ENCODE measurements at regions not wholly inside any gene's neighbourhood (a gene's known extent, or its start where the extent isn't known, plus 50 kb on each side); places are given as distances from the start of the nearest gene placed in this dataset.
"Not testable (repeated sequence)": the region's sequence is repeated elsewhere in the genome, so short reads cannot be mapped to it uniquely, and the experiment has no call there.

DNA sequence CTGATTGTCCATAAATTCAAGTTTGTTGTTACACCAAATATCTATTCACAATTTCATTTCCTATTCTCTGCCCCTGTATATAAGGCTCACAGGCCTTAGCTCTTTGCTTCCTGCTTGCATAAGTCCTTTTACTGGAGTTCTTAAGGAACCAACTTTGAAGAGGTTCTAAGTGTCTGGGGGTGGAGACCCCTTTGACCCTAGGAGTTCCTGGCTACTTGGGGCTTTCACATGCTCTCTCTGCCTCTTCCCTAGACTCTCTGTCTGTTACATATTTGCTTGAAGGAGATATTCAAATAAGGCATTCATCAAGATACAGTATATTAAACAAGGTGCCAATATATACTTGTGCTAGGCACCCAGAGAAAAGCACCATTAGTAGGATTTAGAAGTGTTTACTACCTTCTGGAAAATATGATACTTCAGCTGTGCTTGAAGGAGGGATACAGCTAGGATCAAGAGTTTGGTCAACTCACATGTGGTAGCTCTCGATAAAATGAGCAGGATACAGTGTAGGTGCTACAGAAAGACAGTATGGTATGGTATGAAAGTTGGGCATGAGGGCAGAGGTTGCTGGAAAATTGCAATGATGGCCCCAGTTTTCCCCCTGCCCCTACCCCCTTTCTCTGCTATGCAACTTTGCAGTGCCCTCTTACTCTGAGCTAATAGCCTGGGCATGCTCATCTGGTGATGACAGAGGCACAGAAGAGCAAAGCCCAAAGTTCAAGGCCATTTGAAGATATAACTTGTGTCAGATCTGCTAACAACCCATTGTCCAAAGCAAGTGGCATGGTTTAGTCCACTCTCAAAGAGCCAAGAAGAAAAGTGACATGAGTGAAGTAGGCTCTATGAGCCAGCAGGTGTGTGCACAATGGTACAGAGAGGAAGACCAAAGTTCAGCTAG lies 107.6 kb upstream of the CPEB2 start:
- DNase-seq (ENCODE audit: low read depth, low spot score), result no peak
- H3K27ac ChIP-seq, result peak overlapping the region; percentile 58

- no peak for DNase-seq (ENCODE audit: low read depth, low spot score)
- peak overlapping the region; percentile 55 for H3K27ac ChIP-seq
Measured at GRCh38 chr4:14896656-14897175, 105.6 kb upstream of the CPEB2 start.

DNA sequence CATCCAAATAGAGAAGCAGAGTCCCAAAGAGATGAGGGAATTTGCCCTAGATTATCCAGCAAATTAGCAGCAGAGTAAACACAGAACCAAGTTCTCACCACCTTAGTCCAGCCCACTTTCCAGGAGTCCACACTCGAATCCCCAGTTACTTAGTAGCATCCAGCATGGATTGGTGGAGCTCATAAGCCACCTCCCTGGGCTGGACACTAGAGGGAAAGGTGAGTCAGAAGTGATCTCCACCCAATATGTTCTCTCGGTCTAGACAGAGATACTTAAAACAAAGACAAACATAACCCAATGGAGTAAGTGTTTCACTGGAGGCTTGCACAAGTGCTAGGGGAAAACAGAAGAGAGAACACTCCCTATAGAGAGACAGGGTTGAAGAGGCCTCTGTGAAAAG lies 105.1 kb upstream of the CPEB2 start:
- peak overlapping the region; percentile 55 for H3K27ac ChIP-seq

DNA sequence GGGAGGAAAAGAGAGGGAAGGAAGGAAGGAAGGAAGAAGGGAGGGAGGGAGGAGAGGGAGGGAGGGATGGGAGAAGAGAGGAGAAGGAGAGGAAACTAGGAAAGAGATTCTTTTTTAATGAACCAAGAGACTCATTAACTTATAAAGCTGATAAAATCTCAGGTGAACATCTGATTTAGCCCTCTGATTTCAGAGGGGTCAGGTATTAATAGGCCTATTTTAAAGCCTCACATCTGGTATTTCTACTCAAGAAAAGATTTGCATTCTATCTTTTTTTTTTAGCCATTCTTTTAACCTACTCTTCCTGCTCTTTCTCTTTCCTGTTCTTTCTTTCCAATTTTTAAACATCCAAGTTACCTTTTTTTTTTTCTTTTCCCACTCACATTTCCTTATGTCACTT lies 103.3 kb upstream of the CPEB2 start:
- no peak overlapping the region for H3K27ac ChIP-seq
- no peak for DNase-seq (ENCODE audit: low read depth, low spot score)

More for the DNA sequence above, 105.1 kb upstream of the CPEB2 start:
- peak; percentile 80 for DNase-seq (ENCODE audit: low read depth, low spot score)

- no peak for DNase-seq (ENCODE audit: low read depth, low spot score)
- H3K27ac ChIP-seq, result no peak overlapping the region
Measured at GRCh38 chr4:14902342-14902741, 99.9 kb upstream of the CPEB2 start.

DNA sequence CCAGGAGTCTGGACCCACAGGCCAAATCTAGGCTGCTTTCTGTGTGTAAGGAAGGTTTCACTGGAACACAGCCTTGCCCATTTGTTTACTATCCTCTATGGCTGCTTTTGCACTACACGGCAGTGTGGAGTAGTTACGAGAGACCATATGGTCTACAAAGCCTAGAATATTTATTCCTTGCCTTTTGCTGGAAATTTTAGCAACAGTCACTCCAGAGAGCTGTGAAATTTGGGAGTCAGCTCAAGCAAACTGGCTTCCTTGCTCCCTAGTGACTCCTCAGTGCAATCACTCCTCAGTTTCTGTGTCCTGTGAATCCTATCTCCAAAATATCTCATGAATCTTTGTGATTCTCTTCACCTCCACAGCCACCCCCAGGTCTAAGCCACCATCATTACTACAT lies 99.0 kb upstream of the CPEB2 start:
- no peak overlapping the region for H3K27ac ChIP-seq
- no peak for DNase-seq (ENCODE audit: low read depth, low spot score)

GRCh38 chr4:14906805-14907204 lies 95.5 kb upstream of the CPEB2 start:
- no peak for DNase-seq (ENCODE audit: low read depth, low spot score)
- no peak overlapping the region for H3K27ac ChIP-seq

DNA sequence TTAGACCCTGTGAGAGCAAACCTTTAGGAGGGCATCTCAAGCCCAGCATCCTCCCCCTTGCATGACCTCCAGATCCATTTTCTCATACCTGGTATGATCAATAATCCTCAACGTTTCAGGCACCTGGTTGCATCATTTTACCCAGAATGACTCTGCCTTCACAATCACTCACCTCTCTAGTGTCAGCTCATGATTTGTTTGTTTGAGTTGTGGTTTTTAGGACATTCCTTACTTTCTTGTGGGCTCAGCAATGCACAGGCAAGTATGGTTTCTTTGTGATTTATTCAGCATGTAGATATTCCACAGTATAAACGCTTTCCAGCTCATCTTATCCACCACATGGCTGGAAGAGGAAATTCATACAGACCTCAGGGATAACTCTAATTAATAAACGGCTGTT lies 93.6 kb upstream of the CPEB2 start:
- peak; percentile 77 for DNase-seq (ENCODE audit: low read depth, low spot score)

DNA sequence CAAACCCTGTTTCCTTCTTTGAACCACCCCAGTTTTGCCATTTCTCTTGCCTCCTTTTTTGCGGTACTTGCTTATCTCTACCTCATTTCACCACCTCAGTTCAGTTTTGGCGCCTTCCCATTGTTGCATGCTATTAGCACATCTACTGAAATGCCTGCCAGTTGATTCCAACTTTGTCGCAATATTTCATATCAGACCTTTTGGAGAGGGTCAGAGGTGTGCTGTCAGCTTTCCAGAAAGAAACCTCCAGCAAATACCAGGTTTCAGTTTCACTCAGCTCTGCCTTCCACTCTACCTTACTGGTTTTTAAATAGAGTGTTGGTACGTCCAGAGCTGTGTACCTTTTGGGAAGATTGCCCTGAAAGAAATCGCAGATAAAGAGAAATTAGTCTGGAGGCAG lies 91.9 kb upstream of the CPEB2 start:
- no peak for DNase-seq (ENCODE audit: low read depth, low spot score)
- H3K27ac ChIP-seq, result no peak overlapping the region

More for the DNA sequence above, 93.6 kb upstream of the CPEB2 start:
- H3K27ac ChIP-seq, result peak overlapping the region; percentile 63

GRCh38 chr4:14912426-14912825 lies 89.9 kb upstream of the CPEB2 start:
- H3K27ac ChIP-seq, result no peak overlapping the region
- no peak for DNase-seq (ENCODE audit: low read depth, low spot score)

DNA sequence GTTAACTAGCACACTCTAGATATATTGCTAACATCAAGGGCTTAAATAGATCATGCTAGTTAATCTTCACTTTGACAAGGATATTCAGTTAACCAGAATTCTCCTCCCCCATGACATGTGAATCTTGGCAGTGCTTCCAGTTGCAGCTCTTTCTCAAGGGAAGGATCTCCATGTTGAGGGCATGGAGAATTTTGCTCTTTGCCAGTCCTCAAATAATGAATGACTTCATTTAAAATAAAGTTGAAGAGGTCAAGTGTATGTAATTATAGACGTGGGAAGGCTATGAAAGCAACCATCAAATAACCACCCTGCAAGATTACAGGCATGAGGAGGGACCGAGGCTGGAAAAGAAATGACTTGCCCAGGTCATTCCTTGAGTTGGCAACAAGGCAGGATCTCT lies 87.3 kb upstream of the CPEB2 start:
- no peak overlapping the region for H3K27ac ChIP-seq
- DNase-seq (ENCODE audit: low read depth, low spot score), result no peak

GRCh38 chr4:14916554-14917297 lies 85.6 kb upstream of the CPEB2 start:
- peak overlapping the region; percentile 55 for H3K27ac ChIP-seq
- DNase-seq (ENCODE audit: low read depth, low spot score), result no peak

DNA sequence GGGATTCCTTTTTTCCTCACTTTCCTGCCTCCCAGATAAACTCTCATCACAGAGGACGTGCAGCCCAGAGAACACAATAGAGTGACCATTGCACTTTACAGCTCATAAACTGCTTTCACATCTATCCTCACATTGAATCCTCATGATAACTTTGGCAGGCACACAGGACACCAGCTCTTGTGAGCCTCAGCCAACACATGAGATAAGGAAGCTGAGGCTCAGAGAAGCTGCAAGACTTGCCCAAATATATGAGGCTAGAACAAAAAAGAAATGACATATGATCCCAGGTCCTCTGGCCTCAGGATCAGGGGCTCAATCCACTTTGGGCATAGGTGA lies 85.0 kb upstream of the CPEB2 start:
- H3K27ac ChIP-seq, result peak overlapping the region; percentile 55
- DNase-seq (ENCODE audit: low read depth, low spot score), result no peak

DNA sequence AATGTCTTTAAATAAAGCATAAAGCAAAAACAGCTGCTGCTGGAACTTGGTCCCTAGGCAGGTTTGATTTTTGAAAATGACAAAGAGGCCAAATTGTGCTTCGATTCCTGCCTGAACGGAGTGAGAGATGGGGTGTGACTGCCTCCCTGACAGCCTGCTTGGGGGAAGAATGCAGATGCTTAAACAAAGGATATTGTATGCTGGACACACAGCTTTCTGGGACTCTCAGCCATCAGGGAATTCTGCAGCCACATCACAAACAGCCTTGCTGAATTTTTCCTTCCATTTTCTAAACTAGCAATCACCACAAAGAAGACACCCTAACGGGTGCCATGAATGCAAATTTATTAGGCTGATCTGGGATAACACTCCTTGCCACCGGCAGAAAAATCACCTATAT lies 83.9 kb upstream of the CPEB2 start:
- DNase-seq (ENCODE audit: low read depth, low spot score), result no peak
- H3K27ac ChIP-seq, result no peak overlapping the region

DNA sequence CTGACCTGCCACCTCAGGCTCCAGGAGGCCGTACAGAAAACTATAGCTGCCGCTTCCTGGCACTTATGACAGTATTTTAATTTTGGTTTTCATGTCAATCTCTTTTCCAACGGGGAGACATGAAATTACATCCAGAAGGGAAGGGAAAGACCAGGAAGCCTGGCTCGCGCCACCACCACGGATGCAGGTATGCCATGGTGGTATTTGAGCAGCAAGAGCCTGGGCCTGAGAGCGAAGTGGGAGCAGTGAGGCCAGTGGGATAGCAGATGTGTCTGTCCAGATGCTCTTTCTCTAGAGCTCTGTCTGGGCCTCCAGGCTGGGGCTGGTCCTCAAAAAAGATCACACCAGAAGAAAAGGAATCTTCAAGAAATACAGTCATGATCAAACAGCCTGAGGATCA lies 82.5 kb upstream of the CPEB2 start:
- no peak overlapping the region for H3K27ac ChIP-seq
- DNase-seq (ENCODE audit: low read depth, low spot score), result no peak

- no peak for DNase-seq (ENCODE audit: low read depth, low spot score)
- H3K27ac ChIP-seq, result no peak overlapping the region
Measured at GRCh38 chr4:14920237-14920636, 82.0 kb upstream of the CPEB2 start.

DNA sequence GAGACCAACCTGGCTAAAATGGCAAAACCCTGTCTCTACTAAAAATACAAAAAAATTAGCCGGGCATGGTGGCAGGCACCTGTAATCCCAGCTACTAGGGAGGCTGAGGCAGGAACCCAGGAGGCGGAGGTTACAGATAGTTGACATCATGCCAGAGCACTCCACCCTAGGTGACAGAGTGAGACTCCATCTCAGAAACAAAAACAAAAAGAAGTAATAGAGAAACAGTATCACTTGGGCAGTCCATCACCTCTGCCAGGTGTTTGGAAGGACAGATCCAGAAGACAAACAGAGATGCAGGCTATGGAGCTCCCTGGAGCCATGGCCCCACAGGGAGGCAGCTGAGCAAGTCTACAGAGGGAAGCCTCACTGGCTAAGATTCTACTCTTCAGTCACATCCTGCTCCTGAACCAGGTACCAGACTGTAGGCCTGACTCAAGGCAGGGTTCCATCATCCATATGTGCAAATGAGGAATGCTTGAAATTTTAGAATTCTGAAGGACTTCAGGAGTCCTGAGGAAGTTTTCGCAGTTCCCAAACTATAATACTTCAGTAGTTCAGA lies 81.4 kb upstream of the CPEB2 start:
- H3K27ac ChIP-seq, result no peak overlapping the region
- DNase-seq (ENCODE audit: low read depth, low spot score), result no peak

DNA sequence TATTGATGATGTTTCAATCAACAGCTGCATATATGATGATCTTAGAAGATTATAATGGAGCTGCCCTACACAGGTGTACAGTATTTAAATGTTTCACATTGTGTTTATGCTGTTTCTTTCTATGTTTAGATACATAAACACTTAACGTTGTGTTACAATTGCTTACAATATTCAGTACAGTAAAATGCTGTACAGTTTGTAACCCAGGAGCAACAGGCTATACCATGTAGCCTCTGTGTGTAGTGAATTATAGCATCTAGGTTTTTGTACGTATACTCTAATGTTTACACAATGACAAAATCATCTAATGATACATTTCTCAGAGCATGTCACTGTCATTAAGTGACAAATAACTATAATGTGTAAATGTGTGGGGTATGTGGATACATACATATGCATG lies 80.5 kb upstream of the CPEB2 start:
- not testable (repeated sequence) for H3K27ac ChIP-seq; DNase-seq (ENCODE audit: low read depth, low spot score)

DNA sequence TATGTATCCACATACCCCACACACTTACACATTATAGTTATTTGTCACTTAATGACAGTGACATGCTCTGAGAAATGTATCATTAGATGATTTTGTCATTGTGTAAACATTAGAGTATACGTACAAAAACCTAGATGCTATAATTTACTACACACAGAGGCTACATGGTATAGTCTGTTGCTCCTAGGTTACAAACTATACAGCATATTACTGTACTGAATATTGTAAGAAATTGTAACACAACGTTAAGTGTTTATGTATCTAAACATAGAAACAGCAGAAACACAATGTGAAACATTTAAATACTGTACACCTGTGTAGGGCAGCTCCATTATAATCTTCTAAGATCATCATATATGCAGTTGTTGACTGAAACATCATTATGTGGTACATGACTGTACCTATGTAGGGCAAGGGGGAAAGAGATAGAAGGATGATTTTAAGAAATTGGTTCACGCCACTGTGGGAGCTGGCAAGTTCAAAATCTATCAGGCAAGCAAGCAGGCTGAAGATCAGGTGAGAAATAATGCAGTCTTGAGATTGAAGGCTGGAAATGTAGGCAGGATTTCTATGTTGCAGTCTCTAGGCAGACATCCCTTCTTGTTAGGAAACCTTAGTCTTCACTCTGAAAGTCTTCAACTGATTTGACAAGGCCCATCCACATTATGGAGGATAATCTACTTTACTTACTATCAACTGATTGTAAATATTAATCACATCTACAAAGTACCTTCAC lies 78.0 kb upstream of the CPEB2 start:
- no peak for DNase-seq (ENCODE audit: low read depth, low spot score)
- no peak overlapping the region for H3K27ac ChIP-seq

DNA sequence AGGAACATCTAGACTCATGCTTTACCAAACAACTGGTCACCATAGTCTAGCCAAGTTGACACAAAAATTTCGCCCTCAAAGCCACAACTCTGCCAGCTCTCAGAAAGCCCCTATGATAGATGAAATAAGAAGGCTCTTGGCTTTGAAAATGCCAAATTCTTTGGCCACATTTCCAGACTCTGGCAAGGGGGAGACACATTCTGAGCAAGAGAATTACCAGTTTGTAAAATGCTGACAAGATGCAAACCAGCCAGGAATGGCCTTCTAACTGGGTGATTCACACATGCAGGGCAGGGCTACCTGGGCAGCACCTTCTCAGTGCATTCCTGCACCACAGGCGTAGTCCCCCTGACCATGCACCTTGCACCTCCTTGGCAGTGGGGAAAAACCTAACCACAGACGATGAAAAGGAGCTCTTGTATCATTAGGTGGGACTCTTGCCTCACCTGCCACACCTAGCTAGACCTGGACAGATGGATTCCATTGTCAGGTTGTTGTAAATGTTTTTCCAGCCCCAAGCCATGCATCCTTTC lies 77.4 kb upstream of the CPEB2 start:
- no peak for DNase-seq (ENCODE audit: low read depth, low spot score)
- H3K27ac ChIP-seq, result peak overlapping the region; percentile 7

Data from epithelial cell of prostate (primary cell).